HG03045 (cell line): ENCODE measurements at regions not wholly inside any gene's neighbourhood (a gene's known extent, or its start where the extent isn't known, plus 50 kb on each side); places are given as distances from the start of the nearest gene placed in this dataset.
"Not testable (repeated sequence)": the region's sequence is repeated elsewhere in the genome, so short reads cannot be mapped to it uniquely, and the experiment has no call there.

Source experiments
- ATAC-seq: cut with Tn5 transposase; IDR thresholded peaks from one replicate; pipeline ENCODE4 v1.9.1; 2021; ENCODE audit warnings: mild to moderate bottlenecking, moderate library complexity; ENCODE audit not compliant: unreplicated experiment

DNA sequence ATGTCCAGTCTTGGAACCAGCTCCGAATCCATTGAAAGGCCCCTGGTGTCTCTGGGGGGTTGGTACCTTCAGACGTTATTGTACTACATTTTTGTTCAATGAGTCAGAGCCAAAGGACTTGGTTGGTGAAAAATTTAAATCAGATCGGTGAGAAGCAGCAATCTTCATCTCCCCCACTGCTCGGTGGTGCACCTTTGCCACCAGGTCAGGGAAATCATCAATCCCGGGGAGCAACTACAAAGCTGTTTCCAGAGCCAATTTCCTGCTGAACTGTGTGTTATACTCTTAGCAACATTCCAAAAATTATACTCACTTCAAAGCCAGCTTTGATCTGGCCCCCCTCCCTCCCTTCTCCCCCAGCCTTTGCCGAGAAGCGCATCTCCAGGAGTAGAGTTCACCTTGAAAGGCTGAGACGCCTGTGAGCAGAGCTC lies 375.2 kb upstream of the WWC1 start:
- no peak for ATAC-seq

DNA sequence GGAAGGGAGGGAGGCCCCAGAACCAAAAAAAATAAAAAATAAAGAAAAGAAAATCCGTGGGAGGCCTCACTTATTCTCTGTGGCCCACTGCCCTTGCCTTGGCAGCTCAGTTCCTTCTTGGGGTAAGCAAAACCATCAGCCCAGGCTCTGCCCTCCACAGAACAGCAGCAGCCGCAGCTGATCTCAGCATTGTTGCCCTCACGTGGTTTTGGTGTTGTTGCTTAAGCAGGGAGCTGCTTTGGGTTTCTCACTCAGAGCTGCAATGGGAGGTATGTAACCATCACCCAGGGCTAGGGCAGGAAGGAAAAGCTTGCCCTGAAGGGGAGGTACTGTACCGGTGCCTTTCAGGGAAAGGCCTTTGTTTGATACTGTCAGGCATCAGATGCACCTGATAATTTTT lies 374.7 kb upstream of the WWC1 start:
- ATAC-seq = no peak

DNA sequence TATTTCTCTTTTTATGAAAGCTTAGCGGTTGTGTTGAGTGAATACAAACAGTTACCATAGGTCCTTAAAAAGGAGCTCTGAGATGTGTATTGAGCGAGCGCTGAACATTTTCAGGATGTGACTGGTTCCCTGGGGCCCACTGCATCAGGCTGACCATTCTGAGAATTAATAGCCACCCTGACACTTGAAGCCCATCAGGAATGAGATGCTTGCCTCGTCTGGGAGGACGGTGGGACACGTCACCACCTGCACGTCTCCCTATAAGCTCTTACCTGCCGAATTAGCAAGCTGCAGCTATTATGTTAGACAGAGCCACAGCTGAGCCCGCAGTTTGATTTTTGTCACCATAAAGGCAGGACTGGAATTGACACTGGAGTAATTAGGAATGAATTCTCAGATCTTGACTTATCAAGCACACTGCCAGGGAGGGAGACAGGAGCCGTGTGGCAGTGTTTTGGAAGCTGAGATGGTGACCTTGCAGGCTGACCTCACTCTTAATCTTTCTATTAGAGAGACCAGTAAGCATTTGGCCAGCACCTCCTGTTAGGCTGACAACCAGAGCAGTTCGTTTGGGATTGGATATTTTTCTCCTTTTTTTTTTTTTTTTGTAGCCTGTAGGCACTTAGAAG lies 373.1 kb upstream of the WWC1 start:
- no peak for ATAC-seq

DNA sequence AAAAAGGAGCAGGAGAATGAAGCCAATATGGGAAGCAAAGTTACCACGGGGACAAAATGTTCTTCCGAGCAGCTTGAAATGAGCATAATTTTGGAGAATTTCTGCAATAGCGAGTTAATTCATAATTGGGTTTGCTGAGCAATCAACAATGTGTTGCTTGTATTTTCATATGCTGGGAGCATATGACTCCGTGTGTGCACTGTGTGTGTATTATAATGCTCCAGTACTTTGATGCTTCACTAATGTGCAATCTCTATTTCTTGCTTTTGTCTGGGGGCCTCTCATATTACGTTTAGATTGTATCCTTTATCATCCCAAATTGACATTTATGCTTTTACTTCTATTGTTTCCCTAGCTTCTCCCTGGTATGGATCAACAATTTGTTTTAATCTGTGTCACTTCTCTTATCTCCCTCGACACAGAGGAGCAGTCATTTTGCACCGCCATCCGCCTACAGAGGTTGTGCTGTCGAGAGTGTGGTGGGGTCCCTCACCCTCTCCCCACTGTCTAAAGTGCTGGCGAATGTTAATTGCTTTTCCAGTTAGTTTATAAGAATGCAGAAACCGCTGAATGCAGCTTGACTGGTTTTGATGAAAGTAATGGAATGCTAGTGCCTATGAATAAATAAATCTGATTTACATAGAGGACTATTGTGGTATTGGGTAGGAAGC lies 372.5 kb upstream of the WWC1 start:
- ATAC-seq = no peak

DNA sequence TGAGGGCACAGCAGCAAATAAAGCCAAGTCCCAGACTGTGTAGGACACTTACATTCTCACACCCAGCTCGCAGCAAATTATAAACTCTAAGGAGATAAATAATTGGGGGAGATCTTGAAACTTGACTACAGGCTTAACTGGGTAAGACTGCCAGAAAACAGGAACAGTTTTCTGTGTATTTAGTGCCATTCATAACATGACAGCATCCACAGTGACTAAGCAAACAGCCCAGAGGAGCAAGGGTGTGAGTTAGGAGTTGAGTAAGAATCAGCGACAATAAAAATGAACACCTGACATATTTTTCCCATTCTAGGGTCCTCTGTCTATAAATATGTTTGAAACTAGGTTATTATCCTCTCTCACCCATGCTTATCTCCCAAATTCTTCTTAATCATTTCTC lies 370.9 kb upstream of the WWC1 start:
- no peak for ATAC-seq

DNA sequence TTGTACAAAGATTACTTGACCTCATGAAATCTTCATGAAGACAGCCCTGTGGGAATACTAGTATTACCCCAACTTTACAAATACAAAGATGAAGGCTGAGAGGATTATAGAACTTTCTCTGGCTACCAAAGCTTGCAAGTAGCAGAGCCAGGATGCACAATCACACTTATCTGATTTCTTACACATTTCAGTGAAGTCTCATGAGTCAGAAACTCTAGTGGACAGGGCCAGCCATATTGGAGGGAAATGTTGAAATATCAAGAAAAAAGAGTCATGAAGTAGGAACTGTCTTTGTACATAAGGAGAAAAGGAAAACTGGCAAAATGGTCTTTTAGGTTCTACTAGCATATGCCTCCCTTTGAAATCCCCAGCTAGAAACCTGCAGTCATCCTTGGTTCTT lies 369.6 kb upstream of the WWC1 start:
- ATAC-seq = no peak

DNA sequence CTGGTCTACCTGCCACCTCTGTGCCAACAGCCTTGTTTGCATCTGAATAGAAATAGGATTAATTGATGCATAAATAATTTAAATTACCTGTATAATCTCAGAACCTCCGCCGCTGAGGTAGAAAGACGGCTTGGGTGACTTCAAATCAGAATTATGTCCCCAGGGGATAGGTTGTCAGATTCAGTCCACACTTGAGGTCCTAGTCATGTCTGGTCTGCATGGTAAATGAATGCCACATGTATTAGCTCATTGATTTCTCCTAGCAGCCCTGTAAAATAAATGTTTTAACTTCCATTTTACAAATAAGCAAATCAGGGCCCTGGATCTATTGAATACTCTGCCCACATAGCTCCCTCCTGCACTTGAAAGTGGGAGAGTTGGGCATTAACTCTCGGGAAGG lies 368.0 kb upstream of the WWC1 start:
- ATAC-seq = no peak

DNA sequence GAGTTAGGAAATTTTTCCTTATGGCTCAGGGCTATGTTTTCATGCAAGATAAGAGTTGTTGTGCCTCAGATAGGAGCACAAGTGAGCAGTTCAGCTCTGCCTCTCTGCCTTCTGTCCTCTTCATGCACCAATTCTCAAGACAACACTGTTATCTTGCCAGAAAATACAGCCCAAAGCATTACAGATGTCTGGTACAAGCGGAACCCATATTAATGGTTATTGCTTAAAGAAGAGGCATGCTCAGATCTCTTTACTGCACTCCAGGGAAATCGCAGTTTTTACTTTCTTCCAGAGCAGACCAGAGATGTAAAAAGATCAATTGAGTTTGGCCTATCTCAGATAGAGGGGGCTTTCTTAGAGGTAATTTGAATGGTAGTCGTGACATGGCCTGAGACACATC lies 361.6 kb upstream of the WWC1 start:
- ATAC-seq = no peak

DNA sequence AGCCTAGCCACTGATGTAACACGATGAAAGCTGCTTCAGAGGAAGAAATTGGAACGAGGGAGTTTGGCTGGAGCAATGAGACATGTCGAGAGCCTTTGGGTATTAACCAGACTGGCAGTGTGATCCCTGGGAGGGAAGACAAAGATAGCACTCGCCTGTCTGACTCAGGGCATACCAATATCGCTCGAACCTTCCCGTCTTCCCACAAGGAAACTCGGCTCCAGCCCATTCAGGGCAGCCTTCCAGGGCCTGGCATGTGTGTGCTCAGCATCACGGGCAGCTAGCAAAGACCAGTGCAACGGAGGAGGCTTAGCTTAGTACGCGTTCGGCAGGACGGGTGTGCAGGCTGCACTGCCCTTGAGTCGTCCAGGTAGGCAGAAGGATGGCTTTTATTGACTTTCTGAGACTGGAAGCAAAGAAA lies 356.9 kb upstream of the WWC1 start:
- ATAC-seq = no peak

DNA sequence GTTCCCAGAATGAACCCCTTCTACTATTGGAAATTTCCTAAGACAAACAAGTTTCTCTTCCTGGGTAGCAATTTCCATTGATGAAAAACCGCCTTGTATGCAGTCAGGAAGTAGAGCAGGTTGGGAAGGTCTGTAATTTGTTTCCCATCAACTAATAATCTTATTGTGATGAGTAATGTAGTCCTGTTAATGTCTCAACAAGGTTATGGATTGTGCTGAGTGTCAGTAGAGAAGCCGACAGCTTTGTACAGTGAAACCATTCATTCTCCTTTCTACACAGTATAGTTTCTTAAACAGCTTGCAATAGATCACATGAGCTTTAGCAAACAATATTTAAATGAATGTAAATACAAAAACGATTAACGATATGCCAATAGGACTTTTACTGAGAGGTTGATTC lies 355.4 kb upstream of the WWC1 start:
- no peak for ATAC-seq

DNA sequence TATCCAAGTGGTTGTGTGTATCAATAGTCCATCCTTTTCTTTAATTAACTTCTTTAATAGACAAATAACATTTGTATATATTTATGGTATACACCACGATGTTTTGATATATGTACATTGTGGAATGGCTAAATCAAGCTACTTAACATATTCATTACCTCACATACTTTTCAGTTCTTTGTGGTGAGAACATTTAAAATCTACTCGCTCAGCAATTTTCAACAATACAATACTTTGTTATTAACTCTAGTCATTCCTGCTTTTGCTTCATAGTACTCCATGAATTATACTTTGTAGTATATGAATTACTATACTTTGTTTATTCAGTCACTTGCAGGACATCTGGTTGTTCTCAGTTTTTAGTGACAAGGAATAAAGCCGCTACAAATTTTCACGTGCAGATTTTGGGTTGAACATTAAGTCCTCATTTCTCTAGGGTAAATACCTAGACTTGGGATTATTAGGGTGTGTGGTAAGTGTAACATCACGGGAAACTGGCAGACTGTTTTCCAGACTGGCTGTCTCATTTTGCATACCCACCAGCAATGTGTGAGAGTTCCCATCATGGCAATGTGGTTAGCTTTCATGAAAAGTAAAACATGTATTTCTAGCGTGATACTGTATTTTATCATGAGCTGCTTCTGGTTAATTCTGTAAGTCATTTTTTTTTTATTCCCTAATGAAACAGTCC lies 354.4 kb upstream of the WWC1 start:
- ATAC-seq = no peak

DNA sequence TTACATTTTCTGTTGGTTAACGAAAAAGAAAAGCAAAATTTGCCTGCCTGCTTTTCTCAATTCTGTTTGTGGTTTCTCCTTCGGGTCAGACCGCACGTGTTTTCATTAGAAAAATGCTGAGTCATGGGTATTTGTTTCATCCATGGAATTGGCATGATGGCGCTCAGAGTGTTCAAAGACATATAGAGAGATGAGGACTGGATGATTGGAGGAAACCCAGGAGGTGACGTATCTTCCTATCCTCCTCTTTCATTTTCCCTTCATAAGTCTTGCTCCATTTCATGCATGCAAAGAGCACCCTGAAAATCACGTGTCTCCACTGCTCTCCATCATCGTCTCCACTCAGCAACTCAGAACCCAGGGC lies 353.8 kb upstream of the WWC1 start:
- no peak for ATAC-seq

DNA sequence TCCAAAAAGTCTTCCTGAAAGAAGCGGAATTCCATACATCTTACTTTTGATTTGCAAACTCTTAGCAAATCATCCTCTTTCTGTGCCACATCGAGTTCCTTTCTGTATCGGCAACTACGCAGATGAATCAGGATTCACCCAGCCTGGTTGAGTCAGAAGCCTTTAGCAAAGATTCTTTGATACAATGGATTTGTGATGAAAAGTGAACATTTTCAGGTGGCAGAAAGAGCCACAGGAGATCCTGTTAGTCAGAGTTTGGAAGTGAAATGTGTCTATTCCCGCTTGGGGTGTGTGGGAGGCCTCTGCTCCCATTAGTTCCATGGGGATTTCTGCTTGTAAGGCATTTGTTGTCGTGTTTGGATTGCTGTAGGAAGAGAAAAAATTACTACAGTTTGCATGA lies 351.8 kb upstream of the WWC1 start:
- ATAC-seq = no peak

DNA sequence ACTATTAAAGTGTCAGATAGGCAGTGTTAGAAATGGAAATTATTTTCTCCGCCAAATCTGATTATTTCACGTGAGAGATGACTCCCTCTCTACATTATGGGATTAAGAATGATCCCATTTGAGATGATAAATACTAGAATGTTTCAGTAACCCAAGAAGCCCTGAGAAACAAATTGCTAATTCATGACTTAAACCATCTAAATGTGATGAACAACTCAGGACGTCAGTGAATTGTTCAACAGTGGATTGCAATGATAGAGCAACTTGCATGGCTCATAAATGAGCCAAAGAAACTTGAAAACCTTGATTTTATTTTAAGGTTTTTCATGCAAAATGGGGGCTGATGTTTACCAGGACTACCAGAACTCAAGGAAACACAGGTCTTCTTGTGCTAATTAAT lies 350.5 kb upstream of the WWC1 start:
- no peak for ATAC-seq

DNA sequence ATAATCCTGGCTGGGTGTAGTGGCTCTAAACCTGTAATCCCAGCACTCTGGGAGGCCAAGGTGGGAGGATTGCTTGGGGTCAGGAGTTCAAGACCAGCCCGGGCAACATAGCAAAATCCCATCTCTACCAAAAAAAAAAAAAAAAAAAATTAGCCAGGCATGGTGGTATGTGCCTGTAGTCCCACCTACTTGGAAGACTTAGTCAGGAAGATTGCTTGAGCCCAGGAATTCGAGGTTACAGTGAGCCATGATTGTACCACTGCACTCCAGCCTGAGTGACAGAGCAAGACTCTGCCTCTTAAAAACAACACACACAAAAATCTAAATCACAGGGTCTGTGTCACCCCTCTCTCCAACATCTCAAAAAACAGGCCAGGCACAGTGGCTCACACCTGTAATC lies 349.9 kb upstream of the WWC1 start:
- not testable (repeated sequence) for ATAC-seq

DNA sequence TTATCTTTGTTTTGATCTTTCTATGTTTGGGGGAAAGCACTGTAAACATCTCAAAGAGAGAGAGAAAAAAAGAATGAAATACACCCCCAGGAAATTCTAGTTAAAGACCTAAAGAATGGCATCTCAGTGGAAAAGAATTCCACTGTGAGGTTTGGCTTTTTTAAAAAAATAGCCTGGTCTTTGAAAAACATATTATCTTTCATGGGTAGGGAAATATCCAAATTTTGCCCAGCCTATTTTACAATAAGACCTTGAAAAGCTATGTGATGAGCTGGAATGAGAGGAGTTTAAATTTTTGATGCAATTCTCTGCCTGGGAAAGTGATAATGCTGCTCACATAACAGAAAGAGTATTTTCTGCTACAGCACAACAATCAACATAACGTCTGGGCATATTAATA lies 348.1 kb upstream of the WWC1 start:
- ATAC-seq = no peak

DNA sequence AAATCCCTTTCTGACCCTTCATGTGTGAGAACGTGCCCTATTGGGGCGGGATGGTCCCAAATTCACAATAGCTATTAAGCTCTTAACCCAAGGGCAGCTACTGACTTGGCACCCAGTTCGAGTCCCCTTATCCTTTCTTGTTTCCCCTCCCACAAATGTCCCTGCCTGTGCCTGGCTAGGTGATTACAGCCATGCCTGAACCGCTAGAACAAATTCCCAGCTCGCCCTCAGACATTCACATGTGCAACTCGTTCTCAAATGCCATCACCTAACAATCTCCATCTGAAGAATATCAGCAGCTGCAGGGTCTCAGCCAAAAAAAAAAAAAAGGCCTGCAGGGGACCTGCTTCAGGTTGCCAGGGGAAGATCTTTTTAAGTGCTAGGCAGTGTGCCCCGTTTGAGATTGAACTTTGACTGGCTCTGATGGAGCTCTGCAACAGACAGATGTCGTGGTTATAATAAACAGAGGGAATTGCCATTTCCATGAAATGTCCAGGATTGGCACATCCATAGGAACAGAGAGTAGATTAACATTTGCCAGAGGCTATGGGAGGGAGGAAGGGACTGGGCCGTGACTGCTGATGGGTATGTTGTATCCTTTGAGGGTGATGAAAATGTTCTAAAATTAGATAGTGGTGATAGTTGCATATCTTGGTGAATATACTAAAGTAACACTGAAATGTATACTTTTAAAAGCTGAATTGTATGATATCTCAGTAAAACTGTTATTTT lies 347.2 kb upstream of the WWC1 start:
- no peak for ATAC-seq

DNA sequence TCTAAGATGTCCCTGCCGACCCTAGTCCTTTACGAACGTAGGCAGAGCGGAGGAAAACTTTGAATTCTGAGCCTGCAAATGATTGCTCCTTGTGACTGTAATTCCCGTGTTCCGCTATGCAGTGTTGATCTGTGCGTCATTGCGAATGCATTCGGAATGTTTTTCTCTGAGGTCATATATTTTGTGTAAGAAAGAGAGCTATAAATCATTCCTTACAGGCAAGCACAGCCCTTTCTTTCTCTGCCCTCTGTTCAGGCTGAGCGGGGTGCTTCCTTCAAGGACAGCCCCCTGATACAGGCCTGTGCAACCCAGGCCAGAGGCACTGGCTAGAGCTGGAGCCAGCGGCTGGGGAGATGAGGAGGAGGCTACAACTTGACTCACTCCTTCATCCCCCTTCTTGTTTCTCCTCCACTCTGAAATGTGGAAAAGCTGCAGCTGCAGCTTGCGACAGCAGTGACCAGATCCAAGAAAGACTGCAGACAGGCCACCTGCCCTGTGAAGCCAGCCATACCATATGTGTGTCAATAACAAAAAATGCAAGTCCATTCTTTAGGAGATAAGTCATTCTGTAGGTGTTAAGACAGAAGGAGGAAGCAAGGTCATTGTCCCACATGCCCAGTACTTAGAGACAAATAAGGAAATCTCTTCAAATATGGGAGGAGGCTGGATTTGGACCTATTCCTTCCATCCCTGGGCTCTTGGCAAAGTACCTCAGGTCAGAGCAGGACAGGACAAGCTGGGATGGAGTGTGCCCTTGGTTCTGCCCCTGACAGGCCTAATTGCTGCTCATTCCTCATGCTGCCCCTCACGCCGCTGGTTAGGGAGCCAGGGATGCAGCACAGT lies 345.7 kb upstream of the WWC1 start:
- no peak for ATAC-seq

DNA sequence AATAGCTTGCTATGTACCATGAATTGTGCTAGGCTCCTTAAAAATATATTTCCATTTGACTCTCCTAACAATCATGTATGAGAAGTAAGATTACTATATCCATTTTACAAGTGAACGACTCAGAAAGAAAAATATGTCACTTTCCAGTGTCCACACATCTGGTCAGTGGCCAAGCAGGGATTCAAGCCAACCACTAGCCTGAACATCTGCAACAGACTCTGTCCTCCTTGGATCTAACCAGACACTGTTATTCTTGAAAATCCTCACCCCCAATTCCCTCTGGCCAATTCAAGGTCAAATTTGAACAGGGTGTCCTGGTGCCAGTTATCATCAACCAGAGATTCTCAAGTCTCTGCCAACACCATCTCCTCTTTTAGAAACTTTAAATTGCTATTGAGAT lies 344.1 kb upstream of the WWC1 start:
- no peak for ATAC-seq

DNA sequence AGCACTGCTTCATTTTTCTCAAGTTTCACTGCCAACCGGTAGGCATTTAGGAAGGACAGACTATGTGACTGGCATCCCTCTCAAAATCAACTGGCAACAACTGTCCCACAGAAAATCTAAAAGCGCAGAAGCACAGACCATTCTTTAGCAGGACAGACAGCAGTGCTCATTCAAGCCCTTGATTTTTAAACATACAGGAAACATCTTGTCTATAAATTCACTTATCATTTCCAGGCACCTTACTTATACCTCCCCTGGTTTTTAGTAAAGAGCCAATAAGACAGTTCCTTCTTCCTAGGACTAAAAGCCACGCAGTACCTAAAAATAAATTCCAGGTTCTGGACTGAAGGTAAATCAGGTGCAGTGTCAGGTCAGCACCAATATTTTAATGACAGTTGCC lies 343.2 kb upstream of the WWC1 start:
- no peak for ATAC-seq

DNA sequence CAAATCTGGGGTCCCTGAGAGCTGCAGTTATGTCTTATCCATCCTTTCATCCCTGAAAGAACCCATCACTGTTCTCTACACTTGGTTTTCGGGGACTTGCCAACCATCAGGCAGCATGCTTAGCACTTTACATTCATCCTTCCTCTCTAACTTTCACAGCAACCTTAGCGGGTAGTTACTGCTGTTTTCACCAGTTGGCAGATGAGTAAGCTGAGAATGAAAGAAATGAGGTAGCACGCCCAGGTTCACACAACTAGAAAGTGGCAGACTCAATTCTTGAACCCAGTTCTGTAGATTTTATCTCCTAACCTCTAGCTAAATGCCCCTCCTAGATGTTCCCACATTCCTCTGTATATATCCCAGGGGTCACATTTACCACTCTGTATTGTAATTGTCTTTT lies 342.0 kb upstream of the WWC1 start:
- no peak for ATAC-seq
